NCI-H1092 (cell line): ENCODE measurements at regions not wholly inside any gene's neighbourhood (a gene's known extent, or its start where the extent isn't known, plus 50 kb on each side); places are given as distances from the start of the nearest gene placed in this dataset.

Source experiments
- DNase-seq: peaks from one replicate; lab custom pipeline; 2025; lab: John Stamatoyannopoulos, UW

DNA sequence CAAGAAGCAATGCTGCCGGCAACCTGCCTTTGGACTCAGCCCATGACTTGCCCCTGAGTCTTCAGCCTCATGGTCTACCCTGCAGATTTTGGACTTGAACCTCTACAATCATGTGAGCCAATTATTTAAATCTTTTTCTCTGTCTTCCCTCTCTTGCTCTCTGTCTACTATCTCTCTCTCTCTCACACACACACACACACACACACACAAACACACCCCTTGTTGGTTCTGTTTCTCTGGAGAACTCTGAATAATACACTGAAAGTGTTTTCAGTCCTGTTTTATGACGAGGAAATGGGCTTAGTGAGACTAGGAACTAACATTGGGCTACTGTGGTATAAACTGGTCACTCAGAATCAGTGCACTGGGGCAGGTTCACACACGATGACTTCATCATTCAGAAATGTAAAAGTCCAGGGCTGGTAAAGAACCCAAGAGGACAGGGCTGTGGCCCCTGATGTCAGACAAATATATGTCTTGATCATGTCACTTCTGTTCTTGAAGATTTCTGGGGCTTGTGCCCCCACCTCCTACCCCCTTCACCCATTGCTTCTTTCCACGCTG, 266.1 kb upstream of the SIX2 start:
- no peak for DNase-seq

DNA sequence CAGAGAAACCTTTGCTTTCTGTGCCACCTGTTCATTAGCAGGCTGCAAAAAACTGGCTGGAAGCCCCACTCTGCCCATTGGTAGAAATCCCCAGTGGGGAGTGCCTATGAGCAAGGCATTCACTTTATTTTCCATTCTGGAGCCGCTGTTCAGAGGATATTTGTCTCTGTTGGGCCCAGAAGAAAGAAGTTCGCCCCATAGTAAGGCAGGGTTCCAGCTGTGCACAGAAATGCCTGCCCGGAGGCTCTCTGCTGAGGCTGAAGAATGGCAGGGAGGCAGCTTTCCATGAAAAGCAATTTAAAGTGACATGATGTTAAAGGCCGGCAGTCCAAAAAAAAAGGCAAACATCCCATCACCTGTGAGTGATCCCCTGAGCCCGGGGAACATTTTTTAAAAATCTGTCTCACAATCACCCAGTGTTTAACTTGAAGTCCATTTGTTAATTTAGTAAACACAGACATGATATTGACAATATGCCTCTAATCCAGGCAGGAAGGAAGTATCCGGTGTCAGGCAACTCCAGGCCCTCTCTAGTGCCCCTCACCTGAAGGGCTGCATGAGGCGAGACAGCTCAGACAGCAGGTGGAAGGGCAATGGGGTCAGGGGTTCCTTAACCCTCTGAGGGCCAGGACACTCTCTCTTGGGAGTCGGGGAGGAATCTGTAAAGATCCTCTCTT, 265.1 kb upstream of the SIX2 start:
- DNase-seq, result peak; percentile 72

DNA sequence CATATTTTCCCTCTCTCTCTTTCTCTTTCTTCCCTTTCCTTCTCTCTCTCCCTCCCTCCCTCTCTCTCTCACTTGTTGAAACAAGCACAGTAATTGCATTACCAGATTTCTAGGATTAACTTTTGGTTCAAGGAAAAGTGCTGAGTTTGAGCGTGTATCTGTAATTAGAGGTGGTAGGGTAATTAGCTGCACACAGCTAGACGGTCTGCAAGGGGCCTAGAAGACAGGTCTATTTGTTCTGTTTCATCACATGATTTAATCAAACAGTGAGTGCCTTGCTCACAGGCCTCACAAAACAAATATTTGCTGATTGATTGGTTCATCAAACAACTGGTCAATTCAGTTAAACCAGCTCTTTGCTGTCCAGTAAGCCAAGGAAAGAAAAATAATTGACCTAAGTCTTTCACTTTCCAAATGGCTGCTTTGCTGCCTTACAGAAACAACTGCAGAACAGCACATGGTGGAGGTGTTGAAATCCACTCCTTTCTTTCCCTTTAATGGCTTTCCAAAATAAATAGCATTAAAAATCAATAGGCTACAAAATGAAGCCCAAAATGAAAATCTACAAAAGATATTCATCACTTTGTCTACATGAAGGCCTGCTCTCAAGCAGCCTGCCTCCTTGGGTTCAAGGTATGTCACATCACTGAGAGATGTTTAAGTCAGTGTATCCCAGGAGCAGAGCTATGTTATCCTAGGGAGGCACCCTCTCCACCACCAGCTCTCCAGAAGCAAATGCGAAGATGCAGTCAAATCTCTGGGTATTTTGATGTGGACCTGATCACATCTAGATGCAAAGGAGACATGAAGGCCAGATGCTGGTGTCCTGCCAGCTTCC, 264.4 kb upstream of the SIX2 start:
- DNase-seq, result peak; percentile 40

DNA sequence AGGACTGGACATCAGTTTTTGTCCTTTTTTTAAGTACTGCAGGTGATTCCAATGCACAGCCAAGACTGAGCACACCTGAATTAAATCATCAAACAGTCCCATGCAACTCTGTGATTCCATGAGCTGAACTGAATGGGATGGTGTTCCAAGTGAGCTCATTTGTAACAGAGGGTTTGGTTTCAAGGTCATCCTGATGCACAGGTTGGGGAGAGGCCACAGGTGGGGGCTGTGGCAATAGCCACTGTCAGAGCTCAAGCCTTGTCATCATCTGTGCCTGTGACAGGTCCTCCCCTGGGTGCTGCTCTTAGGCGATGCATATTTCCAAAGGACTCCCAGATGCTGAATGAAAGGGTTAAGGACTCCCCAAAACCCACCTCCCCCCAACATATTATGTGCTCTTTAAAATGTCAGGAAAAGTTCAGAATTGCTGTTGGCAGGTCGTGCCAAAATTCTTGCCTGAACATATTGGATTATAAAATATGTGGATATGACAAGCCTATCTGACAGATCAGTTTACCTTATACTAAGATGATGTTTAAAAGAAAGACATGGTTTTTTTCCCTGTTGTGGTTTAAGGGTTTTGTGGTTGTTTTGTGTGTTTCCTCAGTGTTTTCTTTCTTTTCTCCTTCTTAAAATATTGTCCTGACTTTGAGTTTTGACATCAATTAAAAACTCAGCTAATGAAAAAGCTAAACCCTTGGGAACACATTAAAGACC, 263.5 kb upstream of the SIX2 start:
- no peak for DNase-seq

DNA sequence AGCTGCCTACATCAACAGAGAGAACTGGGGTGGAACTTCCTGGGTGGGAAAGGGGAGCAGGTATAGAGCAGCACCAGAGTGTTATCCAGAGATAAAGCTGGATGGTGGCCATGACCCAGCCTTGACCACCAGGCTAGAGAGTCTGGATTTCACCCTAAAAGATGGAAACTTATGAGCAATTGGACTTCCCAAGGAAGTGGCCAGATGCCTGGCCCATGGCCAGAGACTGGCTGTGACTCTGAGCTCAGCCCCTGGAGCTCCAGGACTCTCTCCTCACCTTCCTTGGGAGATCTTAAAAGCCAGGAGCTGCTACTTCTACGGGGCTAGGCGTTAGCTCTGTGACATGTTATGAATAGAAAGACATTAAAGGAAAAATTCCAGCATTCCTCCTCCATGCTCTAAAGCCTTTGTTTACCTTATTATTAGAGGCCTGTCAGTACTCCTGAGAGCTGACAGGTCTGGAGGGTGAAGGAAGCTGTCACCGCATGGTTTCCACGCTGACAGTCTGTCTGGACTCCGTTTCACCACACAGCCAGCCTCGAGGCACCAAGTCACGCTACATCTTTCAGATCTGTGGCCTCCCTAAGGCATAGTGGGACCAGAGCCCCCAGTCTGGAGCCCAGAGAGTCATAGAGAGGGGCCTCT, 260.0 kb upstream of the SIX2 start:
- no peak for DNase-seq

DNA sequence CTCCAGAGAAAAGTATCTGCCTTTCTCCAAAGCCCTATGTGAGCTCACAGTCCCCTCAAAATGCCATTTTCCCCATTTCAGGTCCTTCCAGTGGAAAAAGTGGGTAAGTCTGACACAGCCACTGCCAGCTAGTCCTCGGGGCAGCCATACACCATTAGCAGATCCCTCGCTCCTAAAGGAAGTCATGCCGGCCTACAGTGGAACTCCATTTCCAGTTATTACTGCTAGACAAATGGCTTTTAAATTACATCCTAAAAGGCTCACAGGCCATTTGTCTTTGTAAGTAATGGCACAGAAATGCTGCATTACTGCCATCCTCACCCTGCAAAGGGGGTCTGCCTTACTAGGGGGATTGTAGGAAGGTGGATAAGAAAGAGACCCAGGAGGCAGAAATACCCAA, 259.4 kb upstream of the SIX2 start:
- no peak for DNase-seq

DNA sequence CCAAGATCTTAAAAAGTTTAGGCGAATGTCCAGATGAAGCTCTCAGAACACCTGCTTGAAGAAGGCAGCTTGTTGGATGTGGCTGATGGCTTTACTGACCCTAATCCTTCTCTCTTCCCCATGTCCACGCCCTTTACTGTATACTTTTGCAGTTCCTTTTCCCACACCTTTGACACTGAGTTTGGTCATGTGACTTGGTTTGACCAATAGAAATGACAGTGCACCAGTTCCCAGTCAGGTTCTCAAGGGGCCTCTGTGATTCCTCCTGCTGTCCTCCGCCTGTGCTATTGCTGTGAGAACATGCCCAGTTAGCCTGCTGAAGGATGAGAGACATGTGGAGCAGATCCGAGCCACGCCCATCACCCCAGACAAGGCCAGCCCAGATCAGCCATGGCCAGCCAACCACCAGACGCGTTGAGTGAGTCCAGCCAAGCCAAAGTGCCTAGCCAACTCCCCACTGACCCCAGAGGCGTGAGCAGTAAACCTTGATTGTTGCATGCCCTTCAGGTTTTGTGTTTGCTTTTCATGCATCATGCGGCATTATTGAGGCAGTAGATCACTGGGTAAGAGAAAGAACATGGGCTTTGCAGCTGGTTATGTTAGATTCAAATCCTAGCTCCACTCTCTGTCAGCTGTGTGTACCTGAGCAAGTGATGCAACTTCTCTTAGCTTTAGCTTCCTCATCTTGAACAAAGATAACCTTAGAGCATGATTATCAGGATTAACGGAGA, 258.0 kb upstream of the SIX2 start:
- no peak for DNase-seq

DNA sequence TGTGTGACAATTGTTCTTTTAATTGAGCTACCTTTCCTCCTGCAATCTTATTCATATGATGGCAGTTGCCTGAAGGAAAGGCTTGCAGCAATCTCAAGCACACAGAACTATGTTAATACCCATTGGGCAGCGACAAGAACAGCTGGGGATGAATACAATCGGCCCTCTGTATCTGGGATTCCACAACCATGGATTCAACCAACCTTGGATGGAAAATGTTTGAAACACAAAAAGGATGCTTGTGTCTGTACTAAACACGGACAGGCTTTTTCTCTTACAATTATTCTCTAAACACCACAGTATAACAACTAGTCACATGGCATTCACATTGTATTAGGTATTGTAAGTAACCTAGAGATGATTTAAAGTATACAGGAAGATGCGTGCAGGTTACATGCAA, 256.1 kb upstream of the SIX2 start:
- DNase-seq, result no peak

DNA sequence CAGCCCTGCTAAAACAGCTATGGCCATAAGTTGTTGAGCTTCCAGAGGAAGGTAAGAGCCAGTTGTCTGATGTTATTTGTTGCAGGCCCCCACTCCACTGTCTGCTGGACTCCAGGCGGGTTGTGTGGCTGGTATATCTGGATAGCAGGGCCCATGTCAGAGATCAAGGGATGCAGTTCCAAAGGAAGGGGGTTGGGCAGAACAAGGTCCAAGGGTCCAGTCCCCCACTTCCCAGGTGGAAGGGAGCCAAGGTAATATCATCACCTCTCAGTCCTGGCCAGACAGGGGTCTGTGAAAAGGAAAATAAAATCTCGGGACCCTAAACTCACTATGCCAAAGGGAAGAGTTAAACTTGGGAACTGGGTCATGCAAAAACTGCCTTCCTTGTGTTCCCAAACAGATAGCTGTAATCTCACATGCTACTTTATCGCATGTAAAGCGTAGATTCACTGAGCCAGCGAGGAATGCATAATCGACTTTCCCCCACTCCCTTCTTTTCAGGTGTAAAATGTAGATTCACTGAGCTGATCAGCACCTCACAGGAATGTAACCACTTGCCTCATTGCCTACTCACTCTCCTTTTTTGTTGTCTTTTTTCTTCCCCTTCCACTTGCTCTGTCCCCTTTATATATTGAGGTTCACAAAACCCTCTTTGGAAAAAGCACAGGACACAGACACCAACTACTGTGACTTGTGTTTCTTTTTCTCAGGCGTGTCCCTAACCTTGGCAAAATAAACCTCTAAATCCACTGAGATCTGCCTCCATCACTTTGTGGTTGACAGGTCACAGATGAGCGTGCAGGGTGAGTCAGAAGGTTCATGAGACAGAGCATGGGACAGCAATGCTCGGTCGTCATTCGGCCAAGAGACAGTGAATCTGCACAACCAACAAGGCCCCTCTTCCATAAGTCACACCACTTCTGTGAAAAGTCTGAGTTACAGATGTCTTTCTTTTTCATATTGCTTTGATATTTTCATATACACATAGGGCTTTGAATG, 255.3 kb upstream of the SIX2 start:
- DNase-seq, result no peak

DNA sequence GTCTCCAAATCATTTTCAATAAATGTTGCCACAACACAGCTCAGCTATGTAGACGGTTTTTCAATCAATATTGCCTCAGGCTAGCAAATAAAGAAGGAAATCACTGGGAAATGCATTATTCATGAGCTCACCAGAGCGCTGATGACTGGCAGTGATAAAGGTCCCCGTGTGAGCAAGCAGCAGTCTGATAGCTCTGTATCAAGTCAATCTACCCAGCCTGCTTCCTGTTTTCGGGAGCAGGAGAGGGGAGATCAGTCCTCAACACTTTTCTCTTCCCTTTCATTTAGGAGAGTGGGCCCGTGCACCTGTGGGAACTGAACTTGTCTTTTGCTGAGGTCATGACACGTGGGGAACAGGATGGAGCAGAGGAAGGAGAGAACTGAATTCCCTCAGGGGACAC, 253.9 kb upstream of the SIX2 start:
- no peak for DNase-seq

DNA sequence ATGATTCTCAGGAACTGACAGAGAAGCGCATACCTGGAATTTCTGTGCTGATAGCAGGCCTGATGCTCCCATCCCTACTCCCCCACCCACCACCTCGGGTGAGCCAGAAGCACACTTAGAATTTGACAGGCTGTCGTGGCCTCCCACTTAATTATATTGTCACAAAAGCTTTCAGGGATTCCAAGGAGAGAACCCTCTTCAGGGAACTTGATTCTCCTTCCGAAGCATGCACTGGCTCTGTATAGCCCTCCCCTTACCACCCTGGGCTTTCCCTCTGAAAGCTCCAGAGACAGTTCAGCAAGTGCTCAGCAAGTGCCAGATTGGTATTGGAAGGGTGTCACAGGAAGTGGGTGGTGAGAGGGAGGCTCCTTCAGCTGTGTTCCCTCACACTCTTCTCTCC, 252.5 kb upstream of the SIX2 start:
- no peak for DNase-seq

DNA sequence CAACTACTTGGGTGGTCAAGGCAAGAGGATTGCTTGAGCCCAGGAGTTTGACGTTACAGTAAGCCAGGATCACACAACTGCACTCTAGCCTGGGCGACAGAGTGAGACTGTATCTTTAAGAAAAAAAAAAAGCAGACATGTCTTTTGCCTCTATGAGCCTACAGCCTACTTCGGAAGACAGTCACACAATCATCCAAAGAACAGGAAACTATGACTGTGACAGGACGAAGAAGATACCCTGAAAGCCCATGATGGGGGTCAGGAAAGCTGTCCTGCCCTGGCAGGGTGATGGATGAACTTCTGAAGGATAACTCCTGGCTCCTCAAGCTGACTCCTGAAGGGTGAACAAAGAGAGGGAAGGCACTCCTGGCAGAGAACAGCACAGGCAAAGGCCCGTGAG, 251.7 kb upstream of the SIX2 start:
- DNase-seq, result no peak

DNA sequence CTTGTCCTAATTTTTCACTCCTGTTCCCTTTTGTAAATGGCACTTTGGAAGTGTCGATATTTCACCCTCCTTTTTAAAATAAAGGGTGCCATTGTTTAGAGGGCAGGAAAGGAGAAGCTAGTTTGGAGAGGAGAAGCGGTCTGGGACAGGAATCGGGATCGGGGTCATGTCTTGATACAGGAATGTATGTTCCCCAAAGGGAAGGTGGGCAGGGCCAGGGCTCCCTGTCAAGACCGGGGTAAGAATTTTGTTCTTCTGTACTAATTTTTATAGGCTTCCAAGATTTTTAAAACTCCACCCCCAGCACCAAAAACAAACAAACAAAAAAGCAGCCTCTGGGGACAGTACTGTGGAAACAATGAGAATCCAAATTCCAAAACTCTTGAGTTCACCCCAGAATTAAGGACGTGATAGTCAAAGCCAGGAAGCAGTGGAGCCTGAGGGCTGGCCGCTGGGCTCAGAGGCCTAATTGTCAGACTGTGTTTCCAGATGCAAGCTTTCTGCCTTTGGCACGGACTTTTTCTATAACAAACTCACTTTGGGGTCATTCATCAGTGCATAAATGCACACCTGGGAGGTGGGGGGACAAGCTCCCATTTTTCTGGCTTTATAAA, 250.4 kb upstream of the SIX2 start:
- no peak for DNase-seq

DNA sequence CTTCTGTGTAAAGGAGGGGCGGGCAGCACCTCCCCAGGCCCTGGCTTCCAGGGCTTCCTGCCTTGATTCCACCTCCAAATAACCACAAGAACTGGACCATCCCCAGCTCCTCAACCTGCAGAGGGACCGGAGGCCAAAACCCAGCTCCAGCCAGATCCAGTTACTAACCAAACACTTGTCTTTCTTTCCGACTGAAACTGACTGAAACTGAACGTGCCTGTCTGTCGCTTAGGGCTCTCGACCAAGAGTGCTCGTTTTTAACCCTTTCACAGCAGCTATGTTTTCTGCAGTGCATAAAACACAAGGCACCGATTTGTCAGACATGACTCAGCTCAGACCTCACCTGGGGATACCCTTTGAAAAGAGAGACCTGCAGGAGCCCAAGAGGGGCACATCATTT, 249.9 kb upstream of the SIX2 start:
- peak; percentile 75 for DNase-seq

DNA sequence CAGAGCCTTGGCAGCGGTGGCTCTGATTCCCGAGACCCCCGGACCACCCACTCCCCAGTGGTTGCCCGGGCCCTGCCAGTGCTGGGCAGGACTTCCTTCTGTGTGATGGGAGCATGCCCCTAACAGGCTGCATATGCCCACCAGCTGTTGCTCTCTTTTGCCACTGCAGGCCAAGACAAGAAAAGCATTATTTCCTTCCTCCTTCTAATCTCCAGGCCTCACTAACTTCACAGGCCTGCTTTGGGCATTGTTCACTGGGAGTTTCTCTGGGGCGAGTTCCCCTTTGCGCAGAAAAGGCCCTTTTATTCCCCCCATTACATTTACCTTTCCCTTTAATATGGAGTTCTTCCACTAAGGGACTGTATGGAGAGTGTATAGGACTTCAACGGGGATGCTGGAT, 249.1 kb upstream of the SIX2 start:
- no peak for DNase-seq

DNA sequence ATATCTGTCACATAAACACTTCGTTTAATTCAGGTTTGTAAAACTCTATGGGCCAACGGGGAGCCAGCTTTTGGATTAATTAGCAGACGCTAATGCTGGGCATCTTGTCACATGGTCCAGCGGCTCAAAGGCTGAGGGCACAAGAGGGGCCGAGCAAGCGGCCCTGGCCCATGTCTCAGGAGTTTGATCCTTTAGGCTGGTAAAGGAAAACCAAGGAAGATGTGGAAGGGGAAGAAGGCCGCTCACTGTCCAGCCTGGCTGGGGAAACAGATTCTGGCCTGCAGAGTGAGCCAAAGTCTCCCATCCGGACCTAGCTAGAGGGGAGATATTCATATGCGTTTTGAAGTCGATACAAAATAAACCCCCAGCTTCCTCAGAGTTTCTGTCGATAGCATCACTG, 248.6 kb upstream of the SIX2 start:
- no peak for DNase-seq

DNA sequence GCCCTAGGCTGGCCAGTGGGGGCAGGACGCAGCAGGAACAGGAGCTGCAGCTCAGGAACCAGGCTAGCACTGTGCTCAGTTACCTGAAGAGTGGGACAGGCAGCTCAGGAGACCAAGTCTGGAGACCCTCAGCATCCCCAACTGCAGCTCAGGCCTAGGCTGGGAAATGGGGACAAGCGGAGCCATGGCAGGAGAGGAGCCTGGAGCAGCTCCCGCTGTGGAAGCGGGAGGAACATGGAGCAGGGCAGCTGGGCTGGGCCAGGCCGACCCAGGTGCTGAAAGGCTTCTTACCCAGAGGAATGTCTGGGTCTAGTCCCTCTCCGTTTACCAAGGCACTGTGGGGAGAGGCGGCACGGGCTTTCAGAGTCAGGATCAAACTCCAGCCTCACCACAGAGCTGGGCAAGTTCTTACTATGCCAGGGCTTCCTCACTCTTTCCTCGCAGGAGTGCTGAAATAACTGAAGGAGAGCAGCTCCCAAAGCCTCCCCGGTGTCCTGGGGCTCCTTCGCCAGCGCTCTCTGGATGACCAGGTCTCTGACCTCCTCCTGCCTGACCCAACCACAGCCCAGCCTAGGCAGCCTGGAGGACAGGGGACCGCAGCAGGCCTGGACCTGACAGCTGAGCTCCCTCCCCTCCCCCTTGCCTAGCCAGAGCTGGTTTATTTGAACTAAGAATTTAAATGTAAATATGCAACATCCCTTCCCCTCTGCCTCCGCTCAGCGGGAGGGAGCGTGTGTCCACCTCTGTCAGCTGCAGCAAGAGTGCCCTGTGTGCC, 247.8 kb upstream of the SIX2 start:
- peak; percentile 56 for DNase-seq

DNA sequence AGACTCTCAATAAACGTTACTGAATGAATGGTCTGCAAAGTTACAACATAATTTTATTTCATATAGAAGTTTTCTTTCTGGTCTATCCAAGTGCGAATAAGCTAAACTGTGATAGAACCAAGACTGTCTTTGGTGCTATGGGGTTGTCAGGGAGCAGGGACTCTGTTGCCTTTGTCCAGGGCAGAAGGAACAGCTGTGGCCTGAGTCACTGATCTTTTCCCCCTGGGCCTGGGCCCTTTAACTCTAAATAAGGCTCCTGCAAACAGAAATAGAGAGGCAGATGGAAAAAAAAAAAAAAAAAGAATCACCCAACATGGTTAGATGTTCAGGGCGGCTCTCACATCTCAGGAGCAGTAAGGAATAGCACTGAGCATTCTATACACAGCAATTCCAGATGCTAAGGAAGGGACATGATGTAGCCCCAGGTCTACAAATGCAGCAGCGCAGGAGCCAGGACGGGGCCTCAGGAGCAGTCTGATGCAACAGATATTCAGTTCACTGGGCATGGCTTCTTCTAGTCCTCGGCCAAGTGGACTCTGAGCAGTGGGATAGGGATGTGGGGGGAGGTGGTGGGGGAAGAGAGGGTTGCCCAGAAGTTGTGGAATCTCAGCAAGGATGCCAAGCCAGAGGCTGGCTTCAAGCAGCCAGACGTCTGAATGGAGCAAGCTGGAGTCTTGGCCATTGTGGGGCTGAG, 247.1 kb upstream of the SIX2 start:
- DNase-seq, result no peak
